ENCODE measurements at regions not wholly inside any gene's neighbourhood (a gene's known extent, or its start where the extent isn't known, plus 50 kb on each side); places are given as distances from the start of the nearest gene placed in this dataset.

- no peak for DNase-seq (ENCODE audit: low spot score)
- TF ChIP-seq, protein P1, sequence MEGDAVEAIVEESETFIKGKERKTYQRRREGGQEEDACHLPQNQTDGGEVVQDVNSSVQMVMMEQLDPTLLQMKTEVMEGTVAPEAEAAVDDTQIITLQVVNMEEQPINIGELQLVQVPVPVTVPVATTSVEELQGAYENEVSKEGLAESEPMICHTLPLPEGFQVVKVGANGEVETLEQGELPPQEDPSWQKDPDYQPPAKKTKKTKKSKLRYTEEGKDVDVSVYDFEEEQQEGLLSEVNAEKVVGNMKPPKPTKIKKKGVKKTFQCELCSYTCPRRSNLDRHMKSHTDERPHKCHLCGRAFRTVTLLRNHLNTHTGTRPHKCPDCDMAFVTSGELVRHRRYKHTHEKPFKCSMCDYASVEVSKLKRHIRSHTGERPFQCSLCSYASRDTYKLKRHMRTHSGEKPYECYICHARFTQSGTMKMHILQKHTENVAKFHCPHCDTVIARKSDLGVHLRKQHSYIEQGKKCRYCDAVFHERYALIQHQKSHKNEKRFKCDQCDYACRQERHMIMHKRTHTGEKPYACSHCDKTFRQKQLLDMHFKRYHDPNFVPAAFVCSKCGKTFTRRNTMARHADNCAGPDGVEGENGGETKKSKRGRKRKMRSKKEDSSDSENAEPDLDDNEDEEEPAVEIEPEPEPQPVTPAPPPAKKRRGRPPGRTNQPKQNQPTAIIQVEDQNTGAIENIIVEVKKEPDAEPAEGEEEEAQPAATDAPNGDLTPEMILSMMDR (IDR thresholded peaks at IDR 0.05; ENCODE audit: extremely low read depth, missing control alignments) = no peak
These were observed 243.4 kb upstream of the PIK3R1 start for GRCh38 chr5:67971971-67972821.

DNA sequence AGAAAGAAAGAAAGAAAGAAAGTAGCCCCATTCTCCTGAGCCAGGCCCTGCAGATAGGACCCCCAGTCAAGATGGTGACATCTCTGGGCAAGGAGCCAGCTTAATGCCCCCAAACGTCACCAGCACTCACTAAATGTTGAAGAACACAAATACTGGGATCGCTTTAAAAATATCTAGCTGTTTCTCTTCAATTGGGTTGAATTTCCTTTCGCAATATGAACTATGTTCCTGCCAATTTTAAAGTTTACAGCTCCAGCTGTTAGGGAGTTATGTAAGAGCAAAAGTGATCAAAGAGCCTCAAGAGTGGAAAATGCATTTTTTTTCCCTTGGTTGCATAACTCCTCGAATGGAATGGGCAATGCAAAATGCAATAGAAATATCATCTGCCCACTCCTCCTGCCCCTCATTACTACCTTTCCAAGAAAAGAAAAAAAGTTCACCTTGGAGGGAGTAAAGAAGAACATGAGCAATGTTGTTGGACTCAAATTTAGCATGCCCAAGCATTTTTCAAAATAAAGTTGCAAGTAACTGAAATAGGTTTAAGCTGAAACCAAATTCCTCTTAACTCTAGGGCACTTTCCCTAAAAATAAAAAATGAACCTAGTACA is 244.2 kb upstream of the PIK3R1 start:
- TF ChIP-seq, protein P1 (IDR thresholded peaks at IDR 0.05; ENCODE audit: extremely low read depth, missing control alignments) = no peak
- DNase-seq (ENCODE audit: low spot score) = no peak

- TF ChIP-seq, protein P1 (IDR thresholded peaks at IDR 0.05; ENCODE audit: extremely low read depth, missing control alignments) = no peak
- DNase-seq (ENCODE audit: low spot score) = no peak
These were observed 245.9 kb upstream of the PIK3R1 start for GRCh38 chr5:67969631-67970030.

DNA sequence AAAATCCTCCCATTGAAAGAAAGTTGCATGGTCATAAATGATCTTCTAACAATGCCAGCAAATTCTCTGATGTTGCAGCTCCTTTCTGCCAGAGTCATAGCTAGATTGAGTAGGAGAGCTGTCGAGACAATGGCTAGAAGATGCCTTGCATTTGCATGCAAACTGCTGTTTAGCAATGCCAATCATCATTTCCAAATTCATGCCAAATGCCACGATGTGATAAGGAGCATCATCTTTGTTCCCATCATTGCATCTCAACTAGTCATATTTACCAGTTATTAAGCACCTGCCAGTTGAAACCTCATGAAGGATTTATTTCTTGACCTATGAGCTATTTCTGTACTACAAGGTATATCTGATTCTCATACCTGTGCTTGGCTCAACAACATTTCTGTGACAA is 246.4 kb upstream of the PIK3R1 start:
- TF ChIP-seq, protein P1 (IDR thresholded peaks at IDR 0.05; ENCODE audit: extremely low read depth, missing control alignments) = no peak
- no peak for DNase-seq (ENCODE audit: low spot score)

GRCh38 chr5:67966712-67967111 is 248.8 kb upstream of the PIK3R1 start:
- TF ChIP-seq, protein P1 (IDR thresholded peaks at IDR 0.05; ENCODE audit: extremely low read depth, missing control alignments) = no peak
- DNase-seq (ENCODE audit: low spot score) = no peak

GRCh38 chr5:67964619-67965018 is 250.9 kb upstream of the PIK3R1 start:
- TF ChIP-seq, protein P1 (IDR thresholded peaks at IDR 0.05; ENCODE audit: extremely low read depth, missing control alignments) = no peak
- no peak for DNase-seq (ENCODE audit: low spot score)

DNA sequence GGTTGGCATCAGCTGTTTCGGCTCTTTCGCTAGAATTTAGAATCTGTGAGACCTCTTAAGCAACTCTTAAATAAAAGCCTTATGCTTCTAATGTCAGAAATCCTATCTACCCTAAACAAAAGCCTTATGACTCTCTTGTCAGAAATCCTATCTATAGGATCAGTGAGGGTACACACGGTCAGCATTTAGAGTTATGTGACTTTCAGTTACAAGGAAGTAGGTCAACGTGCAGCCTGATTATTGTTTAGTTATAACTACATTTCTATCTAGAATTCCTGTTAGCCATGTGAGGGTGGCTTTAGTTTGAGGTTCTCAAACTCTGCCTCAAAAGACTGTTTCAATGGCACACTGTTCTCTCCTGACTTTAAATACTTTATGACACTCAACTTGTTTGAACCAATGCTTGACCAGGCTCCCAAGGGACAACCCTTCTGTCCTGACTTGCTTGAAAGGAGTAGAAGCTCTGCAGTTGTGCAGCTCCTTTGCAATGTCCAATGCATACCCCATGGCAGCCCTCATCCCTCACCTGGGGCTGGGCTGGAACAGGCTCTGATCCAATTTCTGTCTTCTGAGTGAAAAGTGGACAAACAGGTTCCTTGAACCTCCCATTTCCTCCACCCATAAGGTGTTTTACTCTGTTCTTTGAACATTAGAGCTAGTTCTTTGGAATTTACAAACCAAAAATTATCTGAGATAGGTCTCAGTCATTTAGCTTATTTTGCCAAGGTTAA is 251.6 kb upstream of the PIK3R1 start:
- DNase-seq (ENCODE audit: low spot score) = no peak
- TF ChIP-seq, protein P1 (IDR thresholded peaks at IDR 0.05; ENCODE audit: extremely low read depth, missing control alignments) = no peak

Data from GM20000 (cell line).